ENCODE measurements at regions not wholly inside any gene's neighbourhood (a gene's known extent, or its start where the extent isn't known, plus 50 kb on each side); places are given as distances from the start of the nearest gene placed in this dataset.

GRCh38 chr5:107724642-107725041 lies 53.9 kb upstream of the EFNA5 start:
- TF ChIP-seq CTCF (IDR thresholded peaks at IDR 0.05) (no peak), EZH2 (IDR thresholded peaks at IDR 0.05; ENCODE audit: borderline replicate concordance, insufficient read depth, low read depth, low read length, poor library complexity, severe bottlenecking) (no peak)
